SK-N-SH treated with all-trans-retinoic acid at 6 μM for 48 hours (cell line): ENCODE measurements at regions not wholly inside any gene's neighbourhood (a gene's known extent, or its start where the extent isn't known, plus 50 kb on each side); places are given as distances from the start of the nearest gene placed in this dataset.

Source experiments
- ESRRG ChIP-seq: fragments of 250-450 bp; sonication (Bioruptor Pico); IDR thresholded peaks from 2 replicates; pipeline ENCODE4 v1.6.1; 2021; ENCODE audit warnings: mild to moderate bottlenecking
- OSR1 ChIP-seq: fragments of 250-450 bp; sonication (Bioruptor Pico); IDR thresholded peaks from 2 replicates; pipeline ENCODE4 v1.8.0; 2022; ENCODE audit warnings: moderate library complexity, mild to moderate bottlenecking, inconsistent platforms
- POU6F1 ChIP-seq: fragments of 250-450 bp; sonication (Bioruptor Pico); IDR thresholded peaks from 2 replicates; pipeline ENCODE4 v1.8.0; 2021; ENCODE audit warnings: low read depth, mild to moderate bottlenecking, moderate library complexity, borderline replicate concordance
- RARB ChIP-seq: fragments of 250-450 bp; sonication (Bioruptor Pico); IDR thresholded peaks from 2 replicates; pipeline ENCODE4 v1.8.0; 2021; ENCODE audit warnings: mild to moderate bottlenecking, moderate library complexity
- SNAI2 ChIP-seq: fragments of 250-450 bp; sonication (Bioruptor Pico); IDR thresholded peaks from 2 replicates; pipeline ENCODE4 v1.5.0; 2020; ENCODE audit warnings: mild to moderate bottlenecking, moderate library complexity
- TOX ChIP-seq: fragments of 250-450 bp; sonication (Bioruptor Pico); IDR thresholded peaks from 2 replicates; pipeline ENCODE4 v1.8.0; 2021; ENCODE audit warnings: mild to moderate bottlenecking, moderate library complexity, borderline replicate concordance
- ZC3H10 ChIP-seq: fragments of 250-450 bp; sonication (Bioruptor Pico); IDR thresholded peaks from 2 replicates; pipeline ENCODE4 v1.5.1; 2021; ENCODE audit warnings: mild to moderate bottlenecking, moderate library complexity
- ZFP3 ChIP-seq: fragments of 250-450 bp; sonication (Bioruptor Pico); IDR thresholded peaks from 2 replicates; pipeline ENCODE4 v1.5.0; 2020; ENCODE audit warnings: mild to moderate bottlenecking, moderate library complexity
- ZFP30 ChIP-seq: fragments of 450-650 bp; formaldehyde crosslinking; IDR thresholded peaks from 2 replicates; pipeline ENCODE4 v1.5.0; 2022; ENCODE audit warnings: mild to moderate bottlenecking, moderate library complexity
- ZNF70 ChIP-seq: fragments of 450-650 bp; formaldehyde crosslinking; IDR thresholded peaks from 2 replicates; pipeline ENCODE4 v1.5.0; 2020; ENCODE audit warnings: mild to moderate bottlenecking, moderate library complexity
- ZNF8 ChIP-seq: fragments of 450-650 bp; formaldehyde crosslinking; IDR thresholded peaks from 2 replicates; pipeline ENCODE4 v1.5.0; 2020; ENCODE audit warnings: mild to moderate bottlenecking, moderate library complexity

GRCh38 chr2:221948076-221948475, 350.7 kb downstream of the PAX3 start:
- TF ChIP-seq ZNF8 (CRISPR knock-in tag) (no peak), ZNF70 (no peak), ZFP3 (CRISPR knock-in tag) (no peak), TOX (no peak), OSR1 (CRISPR knock-in tag) (no peak), ZC3H10 (CRISPR knock-in tag) (no peak), RARB (no peak), ESRRG (no peak), SNAI2 (CRISPR knock-in tag) (no peak), ZFP30 (CRISPR knock-in tag) (no peak), POU6F1 (CRISPR knock-in tag) (no peak)
